ENCODE measurements at regions not wholly inside any gene's neighbourhood (a gene's known extent, or its start where the extent isn't known, plus 50 kb on each side); places are given as distances from the start of the nearest gene placed in this dataset.

GRCh38 chr5:106134549-106134948 lies 1536.2 kb downstream of the EFNA5 start:
- TF ChIP-seq CTCF (conservative IDR thresholded peaks at IDR 0.05; ENCODE audit: low read depth, low read length) = no peak
- no peak for DNase-seq (ENCODE audit: low read depth)
- no peak overlapping the region for H3K4me3 ChIP-seq (ENCODE audit: low read depth, low read length)

DNA sequence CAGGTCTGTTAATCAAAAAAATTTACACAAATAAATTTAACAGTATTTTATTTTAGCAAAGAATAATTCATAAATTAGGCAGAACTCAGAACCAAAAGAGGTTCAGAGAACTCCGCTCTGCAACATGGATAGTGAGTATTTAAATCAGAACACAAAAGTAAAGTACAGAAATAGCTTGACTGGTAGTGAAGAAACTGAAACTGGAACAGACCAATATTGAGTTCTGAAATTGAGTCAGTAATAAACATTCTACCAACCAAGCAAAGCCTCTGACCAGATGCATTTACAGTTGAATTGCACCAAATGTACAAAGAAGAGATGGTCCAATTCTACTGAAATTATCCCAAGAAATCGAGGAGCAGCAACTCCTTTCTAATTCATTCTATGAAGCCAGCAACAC lies 1542.8 kb downstream of the EFNA5 start:
- H3K4me3 ChIP-seq (ENCODE audit: low read depth, low read length) = no peak overlapping the region
- TF ChIP-seq CTCF (conservative IDR thresholded peaks at IDR 0.05; ENCODE audit: low read depth, low read length) = no peak
- no peak for DNase-seq (ENCODE audit: low read depth)

DNA sequence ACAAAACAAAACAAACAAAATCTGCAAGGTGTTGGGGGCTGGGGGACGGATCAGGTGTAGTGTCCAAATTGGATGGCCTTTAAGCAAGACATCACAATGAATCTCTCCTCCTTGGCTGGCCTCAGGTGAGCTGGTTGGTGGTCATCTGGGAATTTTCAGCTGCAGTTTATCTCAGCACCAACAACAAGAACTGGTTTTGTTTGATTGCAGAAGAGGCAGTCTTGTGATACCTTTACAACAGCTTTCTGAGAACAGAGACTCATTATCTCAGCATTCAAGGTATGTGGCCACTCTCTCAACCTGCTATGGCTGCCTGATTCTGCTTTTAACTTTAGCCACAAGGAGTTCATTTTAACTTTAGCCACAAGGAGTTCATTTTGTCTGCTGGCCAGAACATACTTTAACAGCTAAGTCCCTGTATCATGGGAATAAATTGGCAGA lies 1543.4 kb downstream of the EFNA5 start:
- peak; percentile 21 for TF ChIP-seq CTCF (conservative IDR thresholded peaks at IDR 0.05; ENCODE audit: low read depth, low read length)
- no peak overlapping the region for H3K4me3 ChIP-seq (ENCODE audit: low read depth, low read length)
- DNase-seq (ENCODE audit: low read depth) = peak; percentile 61

DNA sequence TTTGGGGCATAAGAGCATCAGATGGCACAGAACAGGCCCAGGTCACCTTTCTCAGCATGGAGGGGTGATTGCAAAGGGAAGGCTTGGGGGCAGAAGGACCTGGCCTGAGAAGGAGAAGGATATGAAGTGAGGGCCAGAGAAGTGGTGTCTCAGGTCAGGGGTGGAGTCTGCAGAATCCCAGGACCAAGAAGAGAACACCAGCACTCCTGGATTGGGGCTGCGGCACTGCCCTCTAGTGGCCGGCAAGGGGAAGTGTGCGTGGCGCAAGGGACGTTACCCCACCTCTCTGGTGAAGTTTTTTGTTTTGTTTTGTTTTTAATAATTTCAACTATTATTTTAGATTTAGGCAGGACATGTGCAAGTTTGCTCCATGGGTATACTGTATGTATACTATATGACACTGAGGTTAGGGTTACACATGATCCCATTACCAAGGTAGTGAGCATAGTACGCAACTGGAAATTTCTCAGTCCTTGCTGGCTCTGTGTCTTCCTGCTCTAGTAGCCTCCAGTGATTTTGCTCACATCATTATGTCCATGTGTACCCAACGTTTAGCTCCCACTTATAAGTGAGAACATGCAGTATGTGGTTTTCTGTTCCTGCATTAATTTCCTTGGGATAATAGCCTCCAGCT lies 1548.6 kb downstream of the EFNA5 start:
- DNase-seq (ENCODE audit: low read depth) = peak; percentile 36
- TF ChIP-seq CTCF (conservative IDR thresholded peaks at IDR 0.05; ENCODE audit: low read depth, low read length) = peak; percentile 83

DNA sequence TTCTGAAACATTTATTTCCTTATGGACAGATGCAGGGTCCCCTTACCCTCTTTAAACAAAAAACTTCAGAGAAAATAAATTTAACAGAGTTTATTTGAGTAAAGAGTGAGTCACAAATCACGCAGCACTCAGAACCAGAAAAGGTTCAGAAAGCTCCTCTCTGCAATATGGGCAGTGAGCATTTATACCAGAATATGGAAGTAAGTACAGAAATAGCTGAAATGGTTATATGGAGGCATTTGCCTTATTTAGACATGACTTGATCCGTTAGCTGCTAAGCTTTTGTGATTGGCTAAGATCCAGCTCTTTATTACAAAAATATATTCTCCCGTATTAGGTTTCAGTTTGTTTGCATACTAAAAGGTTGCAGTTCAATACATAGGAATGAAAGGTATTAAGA lies 1554.1 kb downstream of the EFNA5 start:
- H3K4me3 ChIP-seq (ENCODE audit: low read depth, low read length) = peak overlapping the region; percentile 19
- no peak for TF ChIP-seq CTCF (conservative IDR thresholded peaks at IDR 0.05; ENCODE audit: low read depth, low read length)
- DNase-seq (ENCODE audit: low read depth) = peak; percentile 81

More for the DNA sequence above, 1548.6 kb downstream of the EFNA5 start:
- no peak overlapping the region for H3K4me3 ChIP-seq (ENCODE audit: low read depth, low read length)

DNA sequence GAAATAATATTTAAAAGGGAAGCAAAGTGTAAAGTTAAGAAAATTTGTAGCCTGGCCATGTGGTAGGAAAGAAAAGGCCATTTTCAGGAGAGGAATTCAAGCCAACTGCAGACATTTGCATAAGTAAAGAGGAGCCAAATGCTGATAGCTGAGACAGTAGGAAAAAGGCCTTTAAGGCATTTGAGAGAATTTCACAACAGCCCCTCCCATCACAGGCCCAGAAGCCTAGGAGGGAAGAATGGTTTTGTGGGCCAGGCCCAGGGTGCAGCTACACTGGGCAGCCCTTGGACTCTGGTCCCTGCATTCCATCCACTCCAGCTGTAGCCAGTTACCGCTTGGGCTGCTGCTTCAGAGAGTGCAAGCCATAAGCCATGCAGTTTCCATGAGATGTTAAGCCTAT lies 1556.8 kb downstream of the EFNA5 start:
- DNase-seq (ENCODE audit: low read depth) = no peak
- TF ChIP-seq CTCF (conservative IDR thresholded peaks at IDR 0.05; ENCODE audit: low read depth, low read length) = no peak
- no peak overlapping the region for H3K4me3 ChIP-seq (ENCODE audit: low read depth, low read length)

DNA sequence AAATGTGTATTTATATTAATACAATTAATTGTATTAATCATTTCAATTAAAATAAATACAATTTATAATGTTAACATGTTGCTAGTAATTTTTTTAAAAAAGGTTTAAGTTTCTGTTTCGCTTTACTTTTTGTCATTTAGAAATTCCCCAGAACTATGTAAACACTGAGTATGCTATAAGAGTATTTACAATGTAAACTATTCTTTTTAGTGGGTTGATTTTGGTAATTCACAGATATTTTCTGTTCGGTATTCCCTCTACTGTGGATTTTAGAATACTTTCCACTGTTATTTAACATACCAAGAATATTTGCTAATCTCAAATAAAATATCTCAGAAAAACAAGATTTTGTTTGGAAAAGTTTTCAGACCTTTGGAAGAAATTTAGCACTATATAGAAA lies 1564.4 kb downstream of the EFNA5 start:
- no peak for TF ChIP-seq CTCF (conservative IDR thresholded peaks at IDR 0.05; ENCODE audit: low read depth, low read length)
- H3K4me3 ChIP-seq (ENCODE audit: low read depth, low read length) = no peak overlapping the region
- peak; percentile 12 for DNase-seq (ENCODE audit: low read depth)

All from choroid plexus epithelial cell (primary cell).